Hematopoietic multipotent progenitor cell treated with erythropoietin and hydrocortisone succinate and interleukin-3 and kit ligand, for 17 days (in vitro differentiated cells): ENCODE measurements at regions not wholly inside any gene's neighbourhood (a gene's known extent, or its start where the extent isn't known, plus 50 kb on each side); places are given as distances from the start of the nearest gene placed in this dataset.
A peak's percentile ranks its signal among the peaks of the same experiment; 100 is the strongest.
"Not testable (repeated sequence)": the region's sequence is repeated elsewhere in the genome, so short reads cannot be mapped to it uniquely, and the experiment has no call there.

ENCODE experiments used
- DNase-seq: peaks from one replicate; pipeline ENCODE4 v3.0.0-alpha.2; 2015; ENCODE audit warnings: low spot score

DNA sequence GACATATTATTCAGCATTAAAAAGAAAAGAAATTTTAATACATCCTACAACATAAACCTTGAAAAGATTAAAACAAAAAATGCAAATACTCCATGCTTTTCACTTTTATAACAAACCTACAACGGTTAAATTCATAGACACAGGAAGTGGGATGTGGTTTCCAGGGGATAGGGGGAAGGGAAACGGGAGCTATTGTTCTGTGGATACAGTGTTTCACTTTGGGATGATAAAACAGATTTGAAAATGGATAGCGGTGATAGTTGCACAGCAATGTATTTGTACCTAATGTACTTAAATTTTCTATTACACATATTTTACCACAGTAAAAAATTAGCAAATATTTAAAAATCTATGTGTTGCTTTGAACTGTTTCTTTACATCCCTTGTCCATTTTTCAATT, 368.0 kb downstream of the CDY2B start:
- DNase-seq = not testable (repeated sequence)

DNA sequence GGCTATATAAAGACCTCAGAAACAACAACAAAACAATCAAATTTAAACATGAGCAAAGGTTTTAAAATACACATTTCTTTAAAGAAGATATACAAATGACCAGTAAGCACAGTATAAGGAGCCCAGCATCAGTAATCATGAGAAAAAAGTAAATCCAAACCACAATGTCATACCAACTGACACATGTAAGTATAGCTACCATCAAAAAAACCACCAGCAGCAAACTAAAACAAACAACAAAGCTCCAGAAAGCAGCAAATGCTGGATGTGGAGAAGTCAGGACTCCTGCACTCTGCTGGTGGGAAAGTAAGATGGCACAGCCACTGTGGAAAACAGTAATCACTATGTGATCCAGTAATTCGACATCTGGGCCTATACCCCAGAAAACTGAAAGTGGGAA, 368.5 kb downstream of the CDY2B start:
- not testable (repeated sequence) for DNase-seq

DNA sequence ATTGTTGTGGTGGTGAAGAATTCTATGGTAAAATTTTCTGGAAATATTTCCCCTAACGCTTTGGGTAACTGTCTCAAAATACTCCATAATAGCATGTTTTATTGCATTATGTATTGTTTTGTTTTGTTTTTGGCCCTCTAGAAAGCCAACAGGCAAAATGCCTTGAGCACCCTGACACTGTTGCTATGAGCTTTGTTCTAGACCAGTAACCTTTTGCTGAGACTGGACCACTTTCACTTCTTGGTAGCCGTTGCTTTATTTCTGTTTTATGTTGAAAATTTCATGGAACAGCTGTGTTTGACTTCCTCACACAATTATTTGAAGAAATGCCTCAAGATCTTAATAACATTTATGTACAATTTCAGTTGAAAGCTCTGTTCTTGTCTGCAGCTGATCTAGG, 374.2 kb downstream of the CDY2B start:
- not testable (repeated sequence) for DNase-seq

DNA sequence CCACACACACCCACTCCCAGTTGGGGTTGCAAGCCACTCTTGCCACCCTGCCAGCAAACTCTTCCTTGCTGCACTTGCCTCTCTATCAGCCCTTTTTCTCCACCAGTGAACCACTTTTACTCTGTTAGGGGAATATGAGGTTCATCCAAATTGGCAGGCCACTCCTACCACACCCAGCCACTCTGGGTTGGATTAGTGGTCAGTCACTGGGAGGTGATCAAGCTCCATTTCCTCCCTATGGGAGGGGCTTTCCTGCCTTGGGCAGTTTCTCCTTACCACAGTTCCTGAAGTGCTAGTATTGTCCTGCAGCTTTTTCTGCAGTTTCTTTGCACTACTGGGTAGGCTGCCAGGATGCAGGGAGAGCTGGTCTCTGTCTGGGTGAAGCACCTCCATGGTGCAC, 395.3 kb downstream of the CDY2B start:
- DNase-seq = not testable (repeated sequence)

DNA sequence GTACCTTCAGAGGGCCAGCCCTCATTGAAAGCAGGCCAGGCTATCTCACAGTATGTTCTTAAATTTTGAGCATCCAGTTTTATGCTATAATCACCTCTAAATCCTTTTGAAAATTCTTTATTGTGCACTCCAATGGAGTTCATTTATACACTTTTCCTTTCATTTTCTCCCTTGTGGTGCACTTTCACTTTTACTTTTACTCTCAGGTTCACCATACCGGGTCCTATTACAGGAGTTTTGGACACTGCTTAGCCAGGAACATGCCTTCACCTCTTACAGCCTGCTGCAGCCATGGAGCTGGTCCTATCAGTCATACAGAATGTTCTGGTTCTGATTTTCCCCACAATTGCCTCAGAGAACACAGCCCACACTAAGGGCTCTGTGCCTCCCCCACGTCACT, 395.9 kb downstream of the CDY2B start:
- not testable (repeated sequence) for DNase-seq

DNA sequence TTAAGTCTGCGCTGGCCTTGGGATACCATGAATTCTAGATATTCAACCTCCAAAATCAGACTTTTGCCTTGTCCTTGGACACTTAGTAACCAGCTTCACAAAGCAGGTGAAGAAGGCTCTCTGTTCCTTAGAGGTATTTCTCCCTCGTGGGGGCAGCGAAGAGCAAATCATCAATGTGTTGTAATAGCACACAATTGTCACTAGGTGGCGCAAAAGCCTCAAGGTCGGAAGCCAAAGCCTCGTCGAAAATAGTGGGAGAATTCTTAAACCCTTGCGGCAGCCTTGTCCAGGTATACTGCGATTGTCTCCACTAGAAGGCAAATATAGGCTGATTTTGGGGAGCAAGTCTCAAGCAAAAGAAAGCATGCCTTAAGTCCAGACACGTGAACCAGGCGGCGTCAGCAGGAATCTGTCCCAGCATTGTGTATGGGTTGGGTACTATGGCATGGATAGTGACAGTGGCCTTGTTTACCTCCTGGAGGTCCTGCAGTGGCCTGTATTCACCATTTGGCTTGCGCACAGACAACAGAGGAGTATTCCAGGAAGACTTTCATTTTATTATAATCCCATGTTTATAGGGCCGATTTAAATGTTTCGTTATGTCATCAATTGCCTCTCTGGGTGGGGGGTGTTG, 398.5 kb downstream of the CDY2B start:
- DNase-seq = not testable (repeated sequence)

DNA sequence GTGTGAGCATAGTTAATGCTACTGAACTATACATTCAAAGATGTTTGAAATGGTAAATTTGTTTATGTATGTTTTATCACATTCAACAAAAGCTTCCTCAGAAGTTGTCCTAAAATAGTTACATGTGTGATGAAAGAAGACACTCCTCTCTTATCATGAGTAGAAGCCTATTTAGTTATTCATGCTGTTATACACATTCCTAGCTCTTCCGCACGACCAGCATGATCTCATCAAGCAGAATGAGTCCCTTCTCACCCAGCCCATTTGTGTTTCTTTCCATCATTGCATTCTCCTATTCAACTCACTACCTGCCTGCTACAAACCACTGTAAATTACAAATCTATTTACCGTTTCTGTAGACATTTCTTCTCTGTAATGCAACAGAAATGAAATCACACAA, 408.0 kb downstream of the CDY2B start:
- DNase-seq = not testable (repeated sequence)

DNA sequence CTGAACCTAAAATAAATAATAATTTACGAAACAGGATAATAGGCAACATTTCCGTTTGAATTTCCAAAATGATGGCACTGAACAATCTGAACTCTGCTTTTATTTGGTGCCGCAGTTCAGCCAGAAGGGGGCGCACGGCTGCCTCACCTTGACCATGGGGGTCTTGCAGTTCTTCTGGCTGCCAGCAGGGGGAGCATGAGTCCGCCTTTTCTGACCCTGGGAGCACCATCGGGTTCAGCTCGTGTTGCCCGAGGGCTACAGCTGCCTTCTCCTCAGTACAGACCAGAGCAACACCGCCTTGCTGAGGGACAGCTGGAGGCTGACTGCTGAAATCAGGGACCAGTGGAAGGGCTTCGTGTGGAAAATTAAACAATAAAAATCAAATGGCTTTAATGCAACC, 420.3 kb downstream of the CDY2B start:
- not testable (repeated sequence) for DNase-seq

DNA sequence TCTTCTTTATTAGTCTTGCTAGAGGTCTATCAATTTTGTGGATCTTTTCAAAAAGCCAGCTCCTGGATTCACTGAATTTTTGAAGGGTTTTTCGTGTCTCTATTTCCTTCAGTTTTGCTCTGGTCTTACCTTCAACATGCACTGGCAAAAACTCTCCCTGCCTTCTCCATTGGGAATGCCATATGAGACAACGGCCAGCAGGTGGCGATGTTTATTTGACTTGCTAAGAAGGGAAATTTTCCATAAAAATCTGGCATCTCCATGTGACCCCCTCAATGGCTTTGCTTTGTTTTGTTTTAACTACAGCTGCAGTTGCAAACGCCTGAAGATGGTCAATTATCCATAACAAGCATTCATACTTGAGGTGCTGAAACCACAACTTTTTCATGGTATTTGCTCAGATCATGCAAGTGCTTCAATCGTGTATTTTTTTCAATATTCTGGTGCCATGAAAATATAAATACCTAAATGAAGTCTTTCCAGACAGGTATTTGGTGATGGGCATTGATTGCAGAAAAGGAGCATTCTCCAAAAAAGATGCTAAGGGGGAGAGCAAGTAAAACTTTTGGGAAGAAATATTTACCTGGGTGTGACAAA, 449.4 kb downstream of the CDY2B start:
- DNase-seq = peak; percentile 3

DNA sequence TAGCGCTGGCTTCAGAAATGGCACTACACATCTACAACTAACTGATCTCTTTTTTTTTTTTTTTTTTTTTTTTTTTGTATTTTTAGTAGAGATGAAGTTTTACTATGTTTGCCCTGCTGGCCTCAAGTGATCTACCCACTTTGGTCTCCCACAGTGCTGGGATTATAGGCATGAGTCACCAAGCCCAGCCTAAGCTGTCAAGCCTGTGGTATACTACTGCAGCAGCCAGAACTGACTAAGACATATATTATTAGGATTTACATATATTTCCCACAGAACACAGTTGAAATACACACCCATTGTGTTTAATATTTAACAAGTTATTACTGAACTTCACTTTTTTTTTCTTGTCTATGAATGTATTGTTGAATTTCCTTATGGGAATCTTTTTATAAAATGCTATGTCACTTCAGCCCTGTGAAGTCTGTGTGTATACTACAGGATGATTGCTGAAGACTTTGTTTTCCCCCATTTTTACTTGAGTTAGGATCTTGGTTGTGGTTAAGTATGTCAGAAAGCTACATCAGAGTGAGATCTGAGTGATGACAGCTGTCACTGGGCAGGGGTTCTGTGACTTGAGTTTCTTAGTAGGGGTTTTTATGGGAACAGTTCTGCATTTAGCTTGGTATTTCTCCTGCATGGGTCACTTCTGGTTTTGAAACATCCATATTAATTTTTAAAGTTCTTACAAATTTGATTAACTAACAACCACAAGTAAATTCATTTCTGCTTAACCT, 481.5 kb downstream of the CDY2B start:
- no peak for DNase-seq

DNA sequence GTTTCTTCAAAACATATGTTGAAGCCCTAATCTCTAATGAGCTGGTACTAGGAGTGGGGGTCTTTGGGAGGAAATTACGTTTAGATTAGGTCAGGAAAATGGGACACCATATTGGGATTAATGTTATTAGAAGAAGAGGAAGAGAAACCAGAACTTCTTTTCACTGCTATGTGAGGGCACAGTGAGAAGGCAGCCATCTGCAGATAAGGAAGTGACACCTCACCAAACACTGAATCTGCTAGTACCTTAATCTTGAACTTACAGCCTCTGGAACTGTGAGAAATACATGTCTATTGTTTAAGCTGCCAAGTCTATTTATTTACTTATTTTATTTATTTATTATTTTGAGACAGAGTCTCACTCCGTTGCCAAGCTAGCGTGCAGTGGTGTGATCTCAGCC, 482.4 kb downstream of the CDY2B start:
- no peak for DNase-seq

DNA sequence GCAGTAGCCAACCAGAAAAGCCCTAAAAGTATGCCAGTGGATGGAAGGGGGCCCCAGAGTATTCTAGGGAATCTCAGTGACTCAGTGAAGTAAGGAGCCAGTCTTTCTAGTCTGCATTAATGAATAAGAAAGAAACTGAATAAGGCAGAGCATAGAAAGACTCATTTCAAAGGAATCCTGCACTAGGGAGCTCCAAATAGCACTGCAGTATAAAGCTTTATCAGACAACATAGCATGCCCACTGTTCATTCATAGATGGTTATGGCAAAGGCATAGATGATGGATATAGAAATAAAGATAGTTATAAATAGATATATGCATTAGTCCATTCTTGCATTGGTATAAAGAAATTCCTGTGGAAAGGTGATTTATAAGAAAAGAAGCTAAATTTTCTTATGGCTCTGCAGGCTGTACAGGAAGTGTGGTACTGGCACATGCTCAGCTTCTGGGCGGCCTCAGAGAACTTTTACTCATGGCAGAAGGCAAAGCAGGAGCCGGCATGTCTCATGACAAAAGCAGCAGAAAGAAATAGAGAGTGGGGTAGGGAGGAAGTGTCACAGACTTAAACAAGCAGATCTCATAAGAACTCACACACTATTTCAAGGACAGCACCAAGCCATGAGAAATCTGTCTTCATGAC, 498.5 kb downstream of the CDY2B start:
- no peak for DNase-seq

DNA sequence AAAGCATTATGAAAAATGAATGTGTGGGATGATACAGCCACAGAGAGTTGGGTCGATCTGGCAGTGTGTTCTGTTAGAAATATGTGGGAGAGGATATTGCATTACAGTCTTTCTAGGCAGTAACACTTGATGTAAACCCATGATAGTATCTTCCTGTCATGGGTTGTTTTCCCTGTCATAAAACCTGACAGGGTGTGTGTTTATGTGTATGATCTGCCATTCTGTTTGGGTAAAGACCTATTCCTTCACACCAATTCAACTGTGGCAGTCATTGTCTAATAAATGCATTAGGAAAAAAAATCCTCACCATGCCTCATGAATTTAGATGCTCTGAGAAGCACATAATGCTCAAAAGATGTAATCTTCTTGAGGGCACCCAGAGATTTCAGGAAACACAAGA, 501.7 kb downstream of the CDY2B start:
- DNase-seq = no peak

DNA sequence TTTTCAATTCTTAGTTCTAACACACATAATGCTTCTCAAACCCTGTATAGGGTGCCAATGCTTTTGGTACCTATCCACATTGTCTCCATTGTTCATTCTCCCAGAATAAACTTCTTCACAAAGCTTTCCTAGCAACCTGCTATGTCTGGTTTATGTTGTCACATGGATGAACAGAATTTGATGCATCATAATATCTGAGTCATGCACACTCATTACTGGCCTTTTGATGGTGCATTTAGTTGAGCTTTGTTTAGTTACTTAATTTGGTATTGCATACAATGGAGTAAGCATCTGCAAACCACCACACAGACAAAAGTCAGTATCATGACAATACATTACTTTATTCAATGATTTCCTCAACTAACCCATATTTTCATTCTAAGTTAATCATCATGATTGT, 511.6 kb downstream of the CDY2B start:
- no peak for DNase-seq

DNA sequence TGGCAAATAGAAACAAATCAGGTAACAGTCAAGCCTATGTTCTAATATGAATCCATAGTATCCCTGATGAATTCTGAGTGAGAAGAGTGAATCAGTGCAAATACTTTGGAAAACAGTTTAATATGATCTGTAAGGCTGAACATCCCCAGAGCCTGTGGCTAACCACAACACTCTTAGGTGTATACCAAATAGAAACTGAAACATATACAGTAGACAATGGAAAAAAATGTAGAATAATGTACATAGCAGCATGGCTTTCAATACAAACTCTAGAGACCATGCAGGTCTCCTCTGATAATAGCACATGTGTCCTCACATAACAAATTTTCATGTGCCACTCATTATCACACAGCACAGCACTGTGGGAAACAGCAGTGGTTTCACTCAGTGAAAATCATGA, 513.6 kb downstream of the CDY2B start:
- DNase-seq = no peak

DNA sequence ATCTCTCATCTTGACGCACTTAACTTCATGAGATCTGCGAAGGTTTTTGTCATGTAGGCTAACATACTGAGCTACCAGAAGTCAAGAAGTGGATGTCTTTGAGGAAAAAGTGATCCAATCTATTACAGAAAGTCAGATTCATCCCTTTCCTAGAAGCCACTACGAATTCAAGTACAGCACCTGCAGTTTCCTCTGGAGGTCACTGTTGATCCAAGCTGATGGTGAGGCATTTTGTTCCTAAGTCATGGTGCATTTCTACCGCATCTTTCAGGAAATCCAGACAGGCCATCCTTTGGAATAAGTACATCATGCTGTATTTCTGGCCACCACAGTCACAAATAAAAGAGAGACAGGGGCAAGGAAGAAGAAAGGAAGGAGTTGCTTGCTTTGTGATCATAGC, 541.0 kb downstream of the CDY2B start:
- no peak for DNase-seq

DNA sequence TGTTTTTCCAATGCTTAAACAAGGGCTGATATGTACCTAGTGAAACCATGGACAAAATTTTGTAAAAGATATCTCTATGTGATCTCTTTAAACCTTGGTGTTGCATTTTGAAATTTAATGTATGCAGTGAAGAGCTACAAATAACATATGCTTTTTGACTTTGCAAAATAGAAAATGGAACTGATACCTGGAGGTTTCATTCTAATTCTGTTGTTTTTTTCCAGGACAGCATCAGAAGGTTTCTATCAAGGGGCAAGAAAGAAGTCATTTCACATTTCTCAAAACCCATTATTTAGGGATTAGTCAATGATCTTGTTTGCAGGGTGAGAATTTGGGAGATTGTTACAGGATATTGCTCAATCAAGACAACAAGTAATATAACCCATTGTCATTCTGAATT, 549.3 kb downstream of the CDY2B start:
- DNase-seq = no peak

DNA sequence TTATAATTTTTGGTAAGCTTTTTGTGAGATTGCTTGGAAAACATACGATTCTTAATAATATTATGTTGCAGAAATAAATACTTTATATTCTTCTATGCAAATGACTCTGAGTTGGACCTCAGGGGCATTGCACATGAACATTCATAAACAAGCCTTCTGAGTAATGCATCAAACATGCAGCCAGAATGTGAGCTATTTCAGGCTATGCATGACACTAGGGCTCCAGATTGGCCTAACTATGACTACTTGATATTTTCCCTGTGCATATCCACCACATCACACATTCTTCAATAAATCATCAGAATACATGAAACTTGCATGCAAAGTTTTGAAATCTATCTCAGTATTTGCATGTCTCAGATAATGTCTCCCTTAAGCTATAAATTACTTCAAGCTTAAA, 560.1 kb downstream of the CDY2B start:
- no peak for DNase-seq

DNA sequence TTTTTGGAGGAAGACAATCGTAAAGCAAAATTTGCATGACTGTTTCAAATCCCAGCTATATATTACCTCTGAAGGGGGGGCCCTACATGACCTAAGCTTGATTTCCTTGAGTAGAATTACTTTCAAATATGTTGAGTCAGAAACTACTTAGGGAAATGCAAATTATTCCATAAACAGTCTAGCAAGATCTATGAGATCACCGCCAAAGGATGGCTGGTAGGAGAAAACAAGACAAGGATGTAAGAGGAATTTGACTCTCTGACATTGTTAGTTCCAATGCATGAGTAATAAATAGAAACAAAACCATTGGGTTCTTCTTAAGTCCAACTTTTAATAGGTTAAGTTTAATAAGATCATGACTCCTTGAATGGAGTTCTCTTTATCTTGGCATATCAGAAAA, 561.4 kb downstream of the CDY2B start:
- DNase-seq = no peak

DNA sequence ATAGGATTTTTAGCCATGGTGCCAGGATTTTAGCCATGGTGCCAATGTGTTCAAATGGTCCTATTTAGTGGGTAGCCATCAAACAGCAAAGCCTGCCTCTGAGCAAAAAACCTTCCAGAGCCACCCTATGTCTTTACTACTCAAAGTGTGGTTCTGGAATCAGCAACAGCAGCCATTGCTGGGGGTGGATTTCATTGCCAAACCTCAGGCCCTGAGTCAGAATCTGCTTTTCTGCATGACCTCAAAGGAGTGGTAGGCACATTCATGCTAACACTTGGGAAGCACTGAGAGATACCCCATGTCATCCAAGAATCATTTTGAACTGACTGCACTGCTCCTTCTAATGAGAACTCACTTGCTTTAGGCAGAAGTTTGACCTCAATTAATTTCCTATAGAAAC, 603.0 kb downstream of the CDY2B start:
- DNase-seq = no peak

DNA sequence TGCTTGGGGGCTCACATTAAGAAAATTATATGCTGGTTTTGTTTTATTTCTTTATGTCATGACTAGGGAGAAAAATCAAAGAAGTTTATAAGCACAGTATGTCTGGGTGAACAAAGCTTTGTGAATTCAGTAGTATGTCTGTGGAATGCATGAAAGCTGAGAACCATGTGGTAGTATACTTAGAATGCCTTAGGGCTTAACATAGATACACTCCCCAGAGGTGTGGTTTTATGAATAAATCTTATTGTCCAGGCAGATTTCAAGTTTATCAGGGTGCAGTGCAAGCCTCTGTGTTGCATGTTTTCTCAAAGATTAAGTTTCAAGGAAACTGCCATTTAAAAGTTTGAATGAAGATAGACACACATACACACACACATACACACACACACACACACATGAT, 620.5 kb downstream of the CDY2B start:
- DNase-seq = no peak

DNA sequence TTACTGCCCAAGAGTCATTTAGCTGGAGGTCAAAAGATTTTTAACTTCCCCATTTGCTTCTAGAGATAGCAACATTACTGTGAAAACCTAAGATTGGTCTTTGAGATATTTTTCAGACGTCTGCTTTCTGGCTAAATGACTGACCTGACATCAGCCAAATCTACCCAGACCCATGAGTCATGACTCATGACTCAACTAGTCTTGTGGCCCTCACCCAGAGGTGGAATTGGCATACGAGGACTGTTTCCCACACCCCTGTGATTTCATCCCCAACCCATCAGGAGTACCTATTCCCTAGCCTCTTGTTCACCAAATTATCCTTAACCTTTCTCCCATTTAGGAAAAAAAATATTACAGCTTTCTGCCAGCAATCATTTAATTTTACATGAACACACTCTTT, 641.6 kb downstream of the CDY2B start:
- DNase-seq = no peak

DNA sequence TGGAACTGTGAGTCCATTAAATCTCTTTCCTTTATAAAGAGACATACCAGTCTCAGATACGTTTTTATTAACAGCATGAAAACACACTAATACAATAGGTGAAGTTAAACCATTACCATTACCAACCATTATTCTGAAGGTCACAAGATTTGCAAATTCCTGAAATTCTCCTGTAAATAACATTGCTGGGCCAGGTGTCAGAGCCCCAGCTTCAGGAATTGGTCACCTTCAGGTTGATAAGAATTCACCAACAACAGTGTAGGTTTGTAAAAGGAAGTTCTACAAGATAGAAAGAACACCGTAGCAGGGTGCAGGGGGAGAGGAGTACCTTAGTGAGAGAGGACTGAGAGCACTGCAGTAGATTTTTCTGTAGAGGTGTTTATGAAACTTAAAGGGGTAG, 644.3 kb downstream of the CDY2B start:
- DNase-seq = no peak
